Upper lobe of left lung (tissue), 6 donors: ENCODE measurements at regions not wholly inside any gene's neighbourhood (a gene's known extent, or its start where the extent isn't known, plus 50 kb on each side); places are given as distances from the start of the nearest gene placed in this dataset.
"Not testable (repeated sequence)": the region's sequence is repeated elsewhere in the genome, so short reads cannot be mapped to it uniquely, and the experiment has no call there.

Experiments
- ATAC-seq, 2 donors: fragments of 200-7000 bp; cut with Tn5 transposase; one replicate each; pipeline ENCODE4 v1.9.1; 2022; ENCODE audit warnings: mild to moderate bottlenecking in 2 of 2, moderate library complexity in 2 of 2; ENCODE audit not compliant: low FRiP score in 2 of 2
- DNase-seq, 2 donors: peaks; one replicate each; pipeline ENCODE4 v3.0.0-alpha.2; 2019 to 2020
- H3K27ac ChIP-seq, 4 donors: fragments of 200-600 bp; sonication (generic); one replicate each; pipeline ENCODE4 v1.5.1; 2016 to 2019
- H3K27me3 ChIP-seq, 4 donors: fragments of 200-600 bp; sonication (generic); one replicate each; pipeline ENCODE4 v1.5.1; 2017 to 2019
- H3K36me3 ChIP-seq, 4 donors: fragments of 200-600 bp; sonication (generic); one replicate each; pipeline ENCODE4 v1.5.1; 2016 to 2019
- H3K4me1 ChIP-seq, 4 donors: fragments of 200-600 bp; sonication (generic); one replicate each; pipeline ENCODE4 v1.5.1; 2018 to 2019
- H3K4me3 ChIP-seq, 4 donors: fragments of 200-600 bp; sonication (generic); one replicate each; pipeline ENCODE4 v1.5.1; 2017 to 2019; ENCODE audit warnings: mild to moderate bottlenecking in 2 of 4, moderate library complexity in 1 of 4
- H3K9me3 ChIP-seq, 4 donors: fragments of 200-600 bp; sonication (generic); one replicate each; pipeline ENCODE4 v1.5.1; 2018 to 2019
- CTCF ChIP-seq, 6 experiments: fragments of 450-650 bp in 4 of 6; fragments of 200-600 bp in 2 of 6; sonication (generic) in 2 of 6; IDR thresholded peaks; one replicate each; pipeline ENCODE4 v1.5.1; 2016 to 2019; ENCODE audit warnings: antibody characterized with exemption in 6 of 6
- EP300 ChIP-seq, 4 donors: sonication (generic); formaldehyde crosslinking; IDR thresholded peaks; one replicate each; pipeline ENCODE4 v1.5.1; 2017; ENCODE audit warnings: antibody characterized with exemption in 4 of 4, control low read depth in 2 of 4
- POLR2A ChIP-seq, 4 donors: fragments of 450-650 bp; IDR thresholded peaks; one replicate each; pipeline ENCODE4 v1.5.1; 2016 to 2017; ENCODE audit warnings: antibody characterized with exemption in 4 of 4, mild to moderate bottlenecking in 2 of 4
- POLR2AphosphoS5 ChIP-seq, 2 donors: sonication (generic); formaldehyde crosslinking; IDR thresholded peaks; one replicate each; pipeline ENCODE4 v1.5.1; 2017; ENCODE audit warnings: antibody characterized with exemption in 2 of 2
- WGBS, 2 donors: methylation state at CpG; one replicate each; pipeline ENCODE4 v1.1.5; 2017 to 2018; 5-methylcytosine and 5-hydroxymethylcytosine counted together
- small RNA-seq, 4 donors: library from RNA; depleted of rRNA; stranded (forward); fragments of <200 nt; gene quantifications; one replicate each; pipeline ENCODE3, GENCODE V24; 2016
- donor health status: DM: no; HTN: no; CAD: no; lungs with moderate emphysema.
- donor health status: DM: no; HTN: yes; CAD: no; lungs with severe emphysema.

- Histone ChIP-seq H3K27me3 (no peaks in the 10 kb centered on the region), H3K9me3 (no peaks in the 10 kb centered on the region), H3K36me3 (no peaks in the 10 kb centered on the region), H3K4me1 (peaks cover 0 to 9% (median 6%) of the 10 kb centered on the region in 4 donors), H3K4me3 (no peak overlapping the region), H3K27ac (no peak overlapping the region)
- WGBS, 2 donors, result 53 to 81% methylated on average over 1 of the region's 1 CpG
- TF ChIP-seq POLR2A (IDR thresholded peaks at IDR 0.05) (no peak), CTCF (IDR thresholded peaks at IDR 0.05) (no peak), EP300 (IDR thresholded peaks at IDR 0.05) (no peak), POLR2AphosphoS5 (IDR thresholded peaks at IDR 0.05) (no peak)
- ATAC-seq (no peak), DNase-seq (no peak)
These were observed 52.8 kb upstream of the AKIRIN2 start for GRCh38 chr6:87754828-87755227.

- Histone ChIP-seq H3K4me3 (no peak overlapping the region), H3K36me3 (no peaks in the 10 kb centered on the region), H3K27me3 (no peaks in the 10 kb centered on the region), H3K27ac (no peak overlapping the region), H3K4me1 (peaks cover 0 to 9% (median 6%) of the 10 kb centered on the region in 4 donors), H3K9me3 (no peaks in the 10 kb centered on the region)
- DNase-seq, result no peak
- TF ChIP-seq CTCF (IDR thresholded peaks at IDR 0.05) (no peak), EP300 (IDR thresholded peaks at IDR 0.05) (no peak), POLR2A (IDR thresholded peaks at IDR 0.05) (no peak), POLR2AphosphoS5 (IDR thresholded peaks at IDR 0.05) (no peak)
- no peak for ATAC-seq
- WGBS, 2 donors, result 55 to 61% methylated on average over 4 of the region's 4 CpGs
These were observed 51.2 kb upstream of the AKIRIN2 start for GRCh38 chr6:87753131-87753685.

GRCh38 chr6:87752503-87752902 is 50.5 kb upstream of the AKIRIN2 start:
- H3K36me3 ChIP-seq, result not testable (repeated sequence)

More at GRCh38 chr6:87752503-87752902, 50.5 kb upstream of the AKIRIN2 start:
- ATAC-seq, H3K4me1 ChIP-seq, H3K4me3 ChIP-seq, DNase-seq, H3K27me3 ChIP-seq, H3K9me3 ChIP-seq, H3K27ac ChIP-seq: not testable (repeated sequence)
- 90 to 91% methylated on average over 11 of the region's 11 CpGs for WGBS, 2 donors

Small RNA genes lying in the stretch of these regions (small RNA-seq; reads per million reads assigned to genes)
- gene RF00019, result 0 reads per million in 4 donors
- 0 reads per million in 4 donors for gene RN7SL183P
